DOHH2 (cell line): ENCODE measurements at regions not wholly inside any gene's neighbourhood (a gene's known extent, or its start where the extent isn't known, plus 50 kb on each side); places are given as distances from the start of the nearest gene placed in this dataset.

ENCODE experiments used
- CTCF ChIP-seq: fragments of 200-600 bp; sonication (generic); IDR thresholded peaks from one replicate; pipeline ENCODE4 v1.5.1; 2014; ENCODE audit warnings: antibody characterized with exemption, mild to moderate bottlenecking, low read depth, low read length; ENCODE audit not compliant: poor library complexity, severe bottlenecking
- EZH2phosphoT487 ChIP-seq: fragments of 200-600 bp; sonication (generic); IDR thresholded peaks from 2 replicates; pipeline ENCODE4 v1.6.1; 2017; ENCODE audit warnings: borderline replicate concordance, mild to moderate bottlenecking, antibody characterized with exemption, low read length, moderate library complexity, mixed read lengths

GRCh38 chr9:78472111-78472510 lies 175.2 kb downstream of the PSAT1 start:
- no peak for TF ChIP-seq CTCF
- no peak for TF ChIP-seq EZH2phosphoT487
